Stromal cell of bone marrow (primary cell): ENCODE measurements at regions not wholly inside any gene's neighbourhood (a gene's known extent, or its start where the extent isn't known, plus 50 kb on each side); places are given as distances from the start of the nearest gene placed in this dataset.

Source experiments
- DNase-seq: peaks from one replicate; pipeline ENCODE4 v3.0.0-alpha.2; 2012; ENCODE audit warnings: low read depth

GRCh38 chr4:106429885-106430284 is 61.3 kb upstream of the GIMD1 start:
- no peak for DNase-seq

GRCh38 chr4:106426069-106426468 is 57.5 kb upstream of the GIMD1 start:
- no peak for DNase-seq

GRCh38 chr4:106425576-106425975 is 57.0 kb upstream of the GIMD1 start:
- no peak for DNase-seq

- DNase-seq: no peak
Observed at GRCh38 chr4:106424426-106424825, 55.8 kb upstream of the GIMD1 start.

- DNase-seq: no peak
Observed at GRCh38 chr4:106423791-106424190, 55.2 kb upstream of the GIMD1 start.

GRCh38 chr4:106422766-106423165 is 54.2 kb upstream of the GIMD1 start:
- no peak for DNase-seq

GRCh38 chr4:106421441-106422296 is 53.1 kb upstream of the GIMD1 start:
- peak; percentile 7 for DNase-seq

GRCh38 chr4:106418444-106418843 is 49.9 kb upstream of the GIMD1 start:
- DNase-seq: no peak
